ENCODE measurements at regions not wholly inside any gene's neighbourhood (a gene's known extent, or its start where the extent isn't known, plus 50 kb on each side); places are given as distances from the start of the nearest gene placed in this dataset.

GRCh38 chr10:131689954-131690757, 210.7 kb upstream of the PPP2R2D start:
- Histone ChIP-seq H3K4me1 (no peaks in the 10 kb centered on the region), H3K27ac (no peak overlapping the region), H3K36me3 (no peaks in the 10 kb centered on the region), H3K4me3 (no peak overlapping the region), H3K9me3 (no peaks in the 10 kb centered on the region), H3K27me3 (no peaks in the 10 kb centered on the region)
- no peak for TF ChIP-seq CTCF (IDR thresholded peaks at IDR 0.05)
- TF ChIP-seq POLR2A (IDR thresholded peaks at IDR 0.05), result no peak
- DNase-seq, result no peak
- intact Hi-C loops (cut with DNase I; ENCODE audit: low total_unique reads), result no loop called here

- intact Hi-C loops (cut with DNase I; ENCODE audit: low total_unique reads), result no loop called here
- H3K36me3 ChIP-seq, result no peaks in the 10 kb centered on the region
- no peaks in the 10 kb centered on the region for H3K27me3 ChIP-seq
- TF ChIP-seq POLR2A (IDR thresholded peaks at IDR 0.05) (no peak), CTCF (IDR thresholded peaks at IDR 0.05) (no peak)
- no peak overlapping the region for H3K4me3 ChIP-seq
- H3K27ac ChIP-seq, result no peak overlapping the region
- H3K9me3 ChIP-seq, result no peaks in the 10 kb centered on the region
- H3K4me1 ChIP-seq, result no peaks in the 10 kb centered on the region
- DNase-seq, result no peak
Observed at GRCh38 chr10:131690805-131691239, 210.0 kb upstream of the PPP2R2D start.

GRCh38 chr10:131691481-131692090, 209.2 kb upstream of the PPP2R2D start:
- intact Hi-C loops (cut with DNase I; ENCODE audit: low total_unique reads), result no loop called here
- TF ChIP-seq POLR2A (IDR thresholded peaks at IDR 0.05) (no peak), CTCF (IDR thresholded peaks at IDR 0.05) (no peak)
- no peak for DNase-seq

GRCh38 chr10:131692176-131692575, 208.6 kb upstream of the PPP2R2D start:
- TF ChIP-seq CTCF (IDR thresholded peaks at IDR 0.05) (no peak), POLR2A (IDR thresholded peaks at IDR 0.05) (no peak)
- Histone ChIP-seq H3K4me3 (no peak overlapping the region), H3K4me1 (no peaks in the 10 kb centered on the region), H3K9me3 (no peaks in the 10 kb centered on the region), H3K27me3 (no peaks in the 10 kb centered on the region), H3K27ac (no peak overlapping the region), H3K36me3 (no peaks in the 10 kb centered on the region)
- no peak for DNase-seq
- intact Hi-C loops (cut with DNase I; ENCODE audit: low total_unique reads), result no loop called here

More at GRCh38 chr10:131691481-131692090, 209.2 kb upstream of the PPP2R2D start:
- no peak overlapping the region for H3K4me3 ChIP-seq
- H3K27me3 ChIP-seq, result no peaks in the 10 kb centered on the region
- no peaks in the 10 kb centered on the region for H3K36me3 ChIP-seq
- no peaks in the 10 kb centered on the region for H3K4me1 ChIP-seq
- no peak overlapping the region for H3K27ac ChIP-seq
- no peaks in the 10 kb centered on the region for H3K9me3 ChIP-seq

- intact Hi-C loops (cut with DNase I; ENCODE audit: low total_unique reads), result no loop called here
- no peaks in the 10 kb centered on the region for H3K4me1 ChIP-seq
- H3K9me3 ChIP-seq, result no peaks in the 10 kb centered on the region
- H3K27me3 ChIP-seq, result no peaks in the 10 kb centered on the region
- TF ChIP-seq POLR2A (IDR thresholded peaks at IDR 0.05), result no peak
- TF ChIP-seq CTCF (IDR thresholded peaks at IDR 0.05), result no peak
- no peaks in the 10 kb centered on the region for H3K36me3 ChIP-seq
- no peak overlapping the region for H3K27ac ChIP-seq
- DNase-seq, result no peak
- no peak overlapping the region for H3K4me3 ChIP-seq
Observed at GRCh38 chr10:131692686-131693334, 208.0 kb upstream of the PPP2R2D start.

Data from uterus (tissue), 3 donors.